ENCODE measurements at regions not wholly inside any gene's neighbourhood (a gene's known extent, or its start where the extent isn't known, plus 50 kb on each side); places are given as distances from the start of the nearest gene placed in this dataset.
"Not testable (repeated sequence)": the region's sequence is repeated elsewhere in the genome, so short reads cannot be mapped to it uniquely, and the experiment has no call there.

- not testable (repeated sequence) for TF ChIP-seq POLR2AphosphoS5, CTCF, POLR2A (IDR thresholded peaks at IDR 0.05)
Measured at GRCh38 chr21:32823296-32823695, 51.7 kb upstream of the PAXBP1 start.

Measured in suprapubic skin (tissue), 4 donors.